HCT116 (cell line): ENCODE measurements at regions not wholly inside any gene's neighbourhood (a gene's known extent, or its start where the extent isn't known, plus 50 kb on each side); places are given as distances from the start of the nearest gene placed in this dataset.

Experiments
- ATAC-seq: fragments of 200-7000 bp; cut with Tn5 transposase; 2 replicates; pipeline ENCODE4 v1.9.1; 2020; ENCODE audit warnings: mild to moderate bottlenecking, moderate library complexity
- BruUV-seq: library from RNA; stranded (reverse); fragments of 400-500 nt; replicated peaks from 2 replicates; lab custom pipeline; 2021; lab: Mats Ljungman, UMichigan
- CTCF ChIA-PET: fragments of 300-600 bp; sonication (Branson Sonifier 250); formaldehyde crosslinking; loops from one replicate; lab custom pipeline; 2021; ENCODE audit warnings: antibody characterized with exemption; lab: Charles Lee
- POLR2A ChIA-PET: fragments of 300-600, 350-600 bp; sonication (Branson Sonifier 250); formaldehyde crosslinking; loops from one replicate; lab custom pipeline; 2021; ENCODE audit warnings: antibody characterized with exemption; lab: Charles Lee
- RAD21 ChIA-PET, 2 experiments: fragments of 300-600 bp; sonication (Branson Sonifier 250); formaldehyde crosslinking; loops; one replicate each; lab custom pipeline; 2023; ENCODE audit warnings: low total read pairs in 2 of 2; ENCODE audit not compliant: uncharacterized antibody in 2 of 2, unreplicated experiment in 2 of 2, low non-redundant PET in 1 of 2; lab: Charles Lee
- DNase-seq: peaks from one replicate; pipeline ENCODE4 v3.0.0-alpha.2; 2010; ENCODE audit warnings: low read depth, low spot score
- H2AFZ ChIP-seq: fragments of 200-600 bp; shearing (Covaris generic), sonication (generic); 2 replicates; pipeline ENCODE4 v1.6.1; 2017; ENCODE audit warnings: low read depth, mixed run types, mixed read lengths, antibody characterized with exemption, low read length; ENCODE audit not compliant: poor library complexity, severe bottlenecking
- H3K27ac ChIP-seq: 2 replicates; pipeline ENCODE4 v1.5.1; 2012; ENCODE audit warnings: low read depth, low read length
- H3K27me3 ChIP-seq: fragments of 200-600 bp; sonication (generic); 2 replicates; pipeline ENCODE4 v1.6.1; 2016; ENCODE audit warnings: mixed run types, low read length, mixed read lengths; ENCODE audit not compliant: insufficient read depth
- H3K36me3 ChIP-seq, 2 experiments: fragments of 200-500 bp in 1 of 2; fragments of 200-600 bp in 1 of 2; sonication (Bioruptor generic) in 1 of 2; sonication (generic) in 1 of 2; 2 replicates each; pipeline versions ENCODE4 v1.5.1 to v1.6.1; 2014 to 2016; ENCODE audit warnings: low read length in 2 of 2, inconsistent platforms in 1 of 2, mixed read lengths in 1 of 2, mixed run types in 1 of 2; ENCODE audit not compliant: insufficient read depth in 2 of 2, control insufficient read depth in 1 of 2
- H3K4me1 ChIP-seq, 2 experiments: fragments of 200-600 bp in 1 of 2; sonication (generic) in 1 of 2; 2 replicates each; pipeline versions ENCODE4 v1.5.1 to v1.6.1; 2012 to 2017; ENCODE audit warnings: low read length in 2 of 2, inconsistent platforms in 1 of 2, mild to moderate bottlenecking in 1 of 2, mixed read lengths in 1 of 2, mixed run types in 1 of 2, moderate library complexity in 1 of 2; ENCODE audit not compliant: insufficient read depth in 2 of 2, control insufficient read depth in 1 of 2
- H3K4me2 ChIP-seq: fragments of 200-600 bp; sonication (generic); 2 replicates; pipeline ENCODE4 v1.6.1; 2017; ENCODE audit warnings: mixed run types, low read length, mixed read lengths
- H3K4me3 ChIP-seq, 2 experiments: fragments of 200-600 bp in 1 of 2; sonication (generic) in 1 of 2; replicated peaks in 1 of 2; 2 replicates each; pipeline ENCODE4 v1.5.1; 2011 to 2016; ENCODE audit warnings: low read length in 2 of 2, control low read depth in 1 of 2, low read depth in 1 of 2, mild to moderate bottlenecking in 1 of 2, mixed read lengths in 1 of 2, mixed run types in 1 of 2
- H3K79me2 ChIP-seq: fragments of 200-600 bp; sonication (generic); 2 replicates; pipeline ENCODE4 v1.6.1; 2017; ENCODE audit warnings: mild to moderate bottlenecking, mixed run types, low read length, moderate library complexity, mixed read lengths; ENCODE audit not compliant: insufficient read depth
- H3K9ac ChIP-seq: fragments of 200-600 bp; sonication (generic); 2 replicates; pipeline ENCODE4 v1.6.1; 2016; ENCODE audit warnings: low read length, mixed read lengths
- H3K9me2 ChIP-seq: fragments of 200-600 bp; sonication (generic), shearing (Covaris generic); 2 replicates; pipeline ENCODE4 v1.6.1; 2017; ENCODE audit warnings: mixed run types, mild to moderate bottlenecking, moderate library complexity; ENCODE audit not compliant: insufficient read depth
- H3K9me3 ChIP-seq, 2 experiments: fragments of 200-500 bp in 1 of 2; fragments of 200-600 bp in 1 of 2; sonication (Bioruptor generic) in 1 of 2; sonication (generic) in 1 of 2; 2 replicates each; pipeline ENCODE4 v1.6.1; 2014 to 2017; ENCODE audit warnings: low read length in 2 of 2, mixed read lengths in 2 of 2, inconsistent platforms in 1 of 2, low read depth in 1 of 2, mild to moderate bottlenecking in 1 of 2, mixed run types in 1 of 2, moderate library complexity in 1 of 2; ENCODE audit not compliant: control insufficient read depth in 1 of 2, insufficient read depth in 1 of 2
- H4K20me1 ChIP-seq: fragments of 200-600 bp; sonication (generic), shearing (Covaris generic); 2 replicates; pipeline ENCODE4 v1.6.1; 2017; ENCODE audit warnings: mixed run types, mild to moderate bottlenecking, moderate library complexity; ENCODE audit not compliant: insufficient read depth
- CBX3 ChIP-seq: IDR thresholded peaks from 2 replicates; pipeline ENCODE4 v1.6.1; 2012; ENCODE audit warnings: low read depth
- ELF1 ChIP-seq: IDR thresholded peaks from 2 replicates; pipeline ENCODE4 v1.6.1; 2012; ENCODE audit warnings: low read depth, borderline replicate concordance
- JUND ChIP-seq: IDR thresholded peaks from 2 replicates; pipeline ENCODE4 v1.6.1; 2012
- POLR2A ChIP-seq: IDR thresholded peaks from 2 replicates; pipeline ENCODE4 v1.7.0; 2011; ENCODE audit warnings: borderline replicate concordance; ENCODE audit not compliant: insufficient read depth, insufficient read length; ENCODE audit errors: extremely low read depth
- SIN3A ChIP-seq: IDR thresholded peaks from 2 replicates; pipeline ENCODE4 v1.6.1; 2012; ENCODE audit warnings: low read depth
- intact Hi-C: fragments of 100-400 bp; cut with micrococcal nuclease; formaldehyde crosslinking; loops from 2 replicates; pipeline ENCODE4 v1.10.0; 2022
- TF ChIP-seq, protein P1 (sequence below): IDR thresholded peaks from 2 replicates; pipeline ENCODE4 v1.6.1; 2012
- TF ChIP-seq, protein P2 (sequence below): IDR thresholded peaks from 2 replicates; pipeline ENCODE4 v1.6.1; 2012
- TF ChIP-seq, protein P3 (sequence below), 3 experiments: fragments of 200-600 bp in 1 of 3; sonication (generic) in 1 of 3; IDR thresholded peaks in 2 of 3; conservative IDR thresholded peaks in 1 of 3; 2 replicates each; pipeline ENCODE4 v1.5.1; 2012 to 2017; ENCODE audit warnings: low read depth in 2 of 3, low read length in 2 of 3, antibody characterized with exemption in 1 of 3, borderline replicate concordance in 1 of 3, control low read depth in 1 of 3, mild to moderate bottlenecking in 1 of 3, mixed read lengths in 1 of 3, mixed run types in 1 of 3, moderate library complexity in 1 of 3; ENCODE audit not compliant: insufficient read depth in 1 of 3

DNA sequence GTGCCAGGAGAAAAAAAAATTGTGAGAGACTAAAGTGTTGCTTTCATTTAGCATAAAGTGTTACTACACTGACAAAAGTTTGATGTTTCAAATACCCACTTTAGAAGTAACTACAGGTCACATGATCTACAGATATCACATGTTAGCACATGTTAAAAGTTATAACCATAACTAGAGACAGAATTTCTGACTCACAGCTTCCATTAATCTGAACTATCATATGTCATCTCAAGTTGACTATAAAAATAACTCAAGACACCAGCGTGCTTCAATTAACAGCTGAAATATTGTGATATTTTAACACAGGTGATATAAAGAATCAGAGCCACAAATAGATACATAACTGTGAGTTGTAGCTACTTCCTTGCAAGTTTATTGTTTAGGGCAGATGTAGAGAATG, 591.5 kb upstream of the PITX2 start:
- TF ChIP-seq, protein P1, sequence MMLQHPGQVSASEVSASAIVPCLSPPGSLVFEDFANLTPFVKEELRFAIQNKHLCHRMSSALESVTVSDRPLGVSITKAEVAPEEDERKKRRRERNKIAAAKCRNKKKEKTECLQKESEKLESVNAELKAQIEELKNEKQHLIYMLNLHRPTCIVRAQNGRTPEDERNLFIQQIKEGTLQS = no peak
- TF ChIP-seq ELF1 (no peak), POLR2A (no peak), CBX3 (no peak), JUND (no peak), SIN3A (no peak)
- TF ChIP-seq, protein P2, sequence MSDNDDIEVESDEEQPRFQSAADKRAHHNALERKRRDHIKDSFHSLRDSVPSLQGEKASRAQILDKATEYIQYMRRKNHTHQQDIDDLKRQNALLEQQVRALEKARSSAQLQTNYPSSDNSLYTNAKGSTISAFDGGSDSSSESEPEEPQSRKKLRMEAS = no peak
- TF ChIP-seq, protein P3, sequence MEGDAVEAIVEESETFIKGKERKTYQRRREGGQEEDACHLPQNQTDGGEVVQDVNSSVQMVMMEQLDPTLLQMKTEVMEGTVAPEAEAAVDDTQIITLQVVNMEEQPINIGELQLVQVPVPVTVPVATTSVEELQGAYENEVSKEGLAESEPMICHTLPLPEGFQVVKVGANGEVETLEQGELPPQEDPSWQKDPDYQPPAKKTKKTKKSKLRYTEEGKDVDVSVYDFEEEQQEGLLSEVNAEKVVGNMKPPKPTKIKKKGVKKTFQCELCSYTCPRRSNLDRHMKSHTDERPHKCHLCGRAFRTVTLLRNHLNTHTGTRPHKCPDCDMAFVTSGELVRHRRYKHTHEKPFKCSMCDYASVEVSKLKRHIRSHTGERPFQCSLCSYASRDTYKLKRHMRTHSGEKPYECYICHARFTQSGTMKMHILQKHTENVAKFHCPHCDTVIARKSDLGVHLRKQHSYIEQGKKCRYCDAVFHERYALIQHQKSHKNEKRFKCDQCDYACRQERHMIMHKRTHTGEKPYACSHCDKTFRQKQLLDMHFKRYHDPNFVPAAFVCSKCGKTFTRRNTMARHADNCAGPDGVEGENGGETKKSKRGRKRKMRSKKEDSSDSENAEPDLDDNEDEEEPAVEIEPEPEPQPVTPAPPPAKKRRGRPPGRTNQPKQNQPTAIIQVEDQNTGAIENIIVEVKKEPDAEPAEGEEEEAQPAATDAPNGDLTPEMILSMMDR (IDR thresholded peaks at IDR 0.05 in 2 of 3, conservative IDR thresholded peaks at IDR 0.05 in 1 of 3; ENCODE audit: borderline replicate concordance in 1 of 3, insufficient read depth in 1 of 3, low read depth in 2 of 3, low read length in 2 of 3) = no peak
- Histone ChIP-seq H3K4me1 (no peaks in the 10 kb centered on the region), H3K4me3 (no peak overlapping the region), H3K27me3 (no peaks in the 10 kb centered on the region), H2AFZ (no peak overlapping the region), H3K9ac (no peak overlapping the region), H3K27ac (no peak overlapping the region), H3K4me2 (no peak overlapping the region), H4K20me1 (no peaks in the 10 kb centered on the region), H3K9me3 (no peaks in the 10 kb centered on the region), H3K79me2 (no peaks in the 10 kb centered on the region), H3K9me2 (no peaks in the 10 kb centered on the region), H3K36me3 (no peaks in the 10 kb centered on the region)
- DNase-seq (no peak), ATAC-seq (no peak)
- CTCF ChIA-PET = no interaction called here
- intact Hi-C loops = no loop called here
- RAD21 ChIA-PET = no interaction called here
- no TSS peak for BruUV-seq
- POLR2A ChIA-PET = no interaction called here

DNA sequence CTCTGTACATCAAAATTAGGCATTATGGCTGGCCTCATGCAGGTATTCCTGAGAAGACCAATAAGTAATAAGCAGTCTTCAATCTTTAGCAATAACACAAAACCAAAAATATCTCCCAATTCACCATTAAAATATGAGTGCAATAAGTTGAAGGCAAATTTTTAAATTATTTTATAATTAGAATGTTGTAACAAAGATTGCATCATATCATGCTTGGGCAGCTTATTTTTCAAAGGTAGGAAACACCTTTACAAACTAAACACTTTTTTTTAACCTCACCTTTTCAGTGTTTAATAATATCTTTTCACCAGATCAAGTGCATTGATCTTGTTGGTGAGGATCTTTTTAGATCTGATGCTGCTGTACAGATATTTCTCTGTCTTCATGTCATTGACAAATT, 592.9 kb upstream of the PITX2 start:
- DNase-seq (no peak), ATAC-seq (no peak)
- no TSS peak for BruUV-seq
- Histone ChIP-seq H3K79me2 (no peaks in the 10 kb centered on the region), H3K36me3 (no peaks in the 10 kb centered on the region), H3K9ac (no peak overlapping the region), H2AFZ (no peak overlapping the region), H4K20me1 (no peaks in the 10 kb centered on the region), H3K27me3 (no peaks in the 10 kb centered on the region), H3K9me3 (no peaks in the 10 kb centered on the region), H3K4me2 (no peak overlapping the region), H3K9me2 (no peaks in the 10 kb centered on the region), H3K4me3 (no peak overlapping the region), H3K27ac (no peak overlapping the region), H3K4me1 (no peaks in the 10 kb centered on the region)
- ChIA-PET CTCF (no interaction called here), RAD21 (no interaction called here), POLR2A (no interaction called here)
- intact Hi-C loops = no loop called here
- TF ChIP-seq JUND (no peak), ELF1 (no peak)
